ENCODE measurements at regions not wholly inside any gene's neighbourhood (a gene's known extent, or its start where the extent isn't known, plus 50 kb on each side); places are given as distances from the start of the nearest gene placed in this dataset.

- no peak for DNase-seq (ENCODE audit: low read depth, low spot score)
Measured at GRCh38 chr3:27591312-27592210, 107.4 kb upstream of the SLC4A7 start.

- no peak for DNase-seq (ENCODE audit: low read depth, low spot score)
Measured at GRCh38 chr3:27590437-27591298, 106.5 kb upstream of the SLC4A7 start.

- DNase-seq (ENCODE audit: low read depth, low spot score) = no peak
Measured at GRCh38 chr3:27589795-27590194, 105.6 kb upstream of the SLC4A7 start.

- DNase-seq (ENCODE audit: low read depth, low spot score) = no peak
Measured at GRCh38 chr3:27585429-27585828, 101.2 kb upstream of the SLC4A7 start.

GRCh38 chr3:27584874-27585273 is 100.7 kb upstream of the SLC4A7 start:
- DNase-seq (ENCODE audit: low read depth, low spot score) = no peak

- DNase-seq (ENCODE audit: low read depth, low spot score) = no peak
Measured at GRCh38 chr3:27581852-27582251, 97.7 kb upstream of the SLC4A7 start.

GRCh38 chr3:27578032-27578431 is 93.8 kb upstream of the SLC4A7 start:
- DNase-seq (ENCODE audit: low read depth, low spot score) = no peak

- no peak for DNase-seq (ENCODE audit: low read depth, low spot score)
Measured at GRCh38 chr3:27577504-27577903, 93.3 kb upstream of the SLC4A7 start.

- DNase-seq (ENCODE audit: low read depth, low spot score) = no peak
Measured at GRCh38 chr3:27576171-27576570, 92.0 kb upstream of the SLC4A7 start.

GRCh38 chr3:27575499-27575898 is 91.3 kb upstream of the SLC4A7 start:
- no peak for DNase-seq (ENCODE audit: low read depth, low spot score)

- no peak for DNase-seq (ENCODE audit: low read depth, low spot score)
Measured at GRCh38 chr3:27574438-27574795, 90.2 kb upstream of the SLC4A7 start.

- no peak for DNase-seq (ENCODE audit: low read depth, low spot score)
Measured at GRCh38 chr3:27573780-27574437, 89.7 kb upstream of the SLC4A7 start.

- DNase-seq (ENCODE audit: low read depth, low spot score) = no peak
Measured at GRCh38 chr3:27573138-27573537, 89.0 kb upstream of the SLC4A7 start.

- DNase-seq (ENCODE audit: low read depth, low spot score) = no peak
Measured at GRCh38 chr3:27571345-27571744, 87.2 kb upstream of the SLC4A7 start.

GRCh38 chr3:27570421-27571106 is 86.4 kb upstream of the SLC4A7 start:
- no peak for DNase-seq (ENCODE audit: low read depth, low spot score)

- no peak for DNase-seq (ENCODE audit: low read depth, low spot score)
Measured at GRCh38 chr3:27568393-27568792, 84.2 kb upstream of the SLC4A7 start.

- no peak for DNase-seq (ENCODE audit: low read depth, low spot score)
Measured at GRCh38 chr3:27567251-27567650, 83.1 kb upstream of the SLC4A7 start.

GRCh38 chr3:27565201-27565852 is 81.1 kb upstream of the SLC4A7 start:
- DNase-seq (ENCODE audit: low read depth, low spot score) = no peak

GRCh38 chr3:27561576-27561975 is 77.4 kb upstream of the SLC4A7 start:
- no peak for DNase-seq (ENCODE audit: low read depth, low spot score)

GRCh38 chr3:27560484-27561056 is 76.4 kb upstream of the SLC4A7 start:
- no peak for DNase-seq (ENCODE audit: low read depth, low spot score)

- no peak for DNase-seq (ENCODE audit: low read depth, low spot score)
Measured at GRCh38 chr3:27559835-27560234, 75.7 kb upstream of the SLC4A7 start.
